ENCODE measurements at regions not wholly inside any gene's neighbourhood (a gene's known extent, or its start where the extent isn't known, plus 50 kb on each side); places are given as distances from the start of the nearest gene placed in this dataset.
"Not testable (repeated sequence)": the region's sequence is repeated elsewhere in the genome, so short reads cannot be mapped to it uniquely, and the experiment has no call there.

DNA sequence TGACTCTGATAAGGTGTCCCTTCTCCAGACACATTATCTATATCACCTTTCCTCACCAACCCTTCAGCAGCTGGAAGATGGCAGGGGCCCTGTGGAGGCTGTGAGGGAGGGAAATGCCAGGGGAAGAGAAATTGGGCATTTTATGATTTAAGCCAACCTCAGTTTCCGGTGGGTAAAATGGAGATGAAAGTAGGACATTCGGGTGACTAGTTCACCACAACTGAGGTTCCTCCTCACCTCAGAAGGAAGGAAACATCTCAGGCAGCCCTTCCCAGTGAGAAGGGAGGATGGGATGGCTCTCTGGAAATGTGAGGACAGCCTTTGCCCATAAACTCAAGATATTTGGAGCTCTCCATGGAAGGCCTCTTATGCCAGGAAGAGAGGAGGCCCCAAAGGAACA lies 251.5 kb downstream of the MID1IP1 start:
- DNase-seq, result no peak

DNA sequence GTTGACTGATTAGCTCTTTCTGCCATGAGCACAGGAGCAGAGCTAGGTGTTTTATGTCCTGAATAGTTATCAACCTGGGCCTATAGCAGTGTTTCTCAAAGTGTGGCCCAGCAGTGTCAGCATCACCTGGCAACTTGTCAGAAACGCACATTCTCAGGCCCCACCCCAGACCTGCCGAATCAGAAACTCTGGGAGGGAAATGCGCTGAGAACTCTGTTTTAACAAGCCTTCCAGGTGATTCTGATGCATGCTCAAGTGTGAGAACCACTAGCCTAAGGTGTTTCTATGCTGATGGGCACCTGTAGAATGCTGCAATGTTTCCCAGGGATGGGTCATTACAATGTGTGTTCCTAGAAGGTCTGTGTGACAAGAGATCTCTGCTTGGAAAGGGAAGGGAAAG lies 257.5 kb downstream of the MID1IP1 start:
- no peak for DNase-seq

DNA sequence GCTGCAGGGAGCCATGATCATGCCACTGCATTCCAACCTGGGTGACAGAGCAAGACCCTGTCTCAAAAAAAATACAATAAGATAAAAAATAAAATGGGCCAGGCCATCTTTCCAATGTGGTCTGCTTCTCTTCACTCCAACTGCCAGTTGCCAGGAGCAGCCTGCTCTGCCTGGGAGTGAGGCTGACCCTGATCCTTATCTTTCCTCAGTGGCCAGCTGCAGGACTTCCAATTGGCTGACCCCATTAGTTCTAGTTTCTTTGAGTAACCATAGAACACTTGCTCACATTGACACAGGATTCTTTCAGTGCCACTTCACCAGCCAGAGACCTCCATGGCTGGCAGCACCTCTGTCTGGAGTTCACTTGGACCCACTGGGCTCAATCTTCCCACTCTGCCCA lies 258.6 kb downstream of the MID1IP1 start:
- no peak for DNase-seq

DNA sequence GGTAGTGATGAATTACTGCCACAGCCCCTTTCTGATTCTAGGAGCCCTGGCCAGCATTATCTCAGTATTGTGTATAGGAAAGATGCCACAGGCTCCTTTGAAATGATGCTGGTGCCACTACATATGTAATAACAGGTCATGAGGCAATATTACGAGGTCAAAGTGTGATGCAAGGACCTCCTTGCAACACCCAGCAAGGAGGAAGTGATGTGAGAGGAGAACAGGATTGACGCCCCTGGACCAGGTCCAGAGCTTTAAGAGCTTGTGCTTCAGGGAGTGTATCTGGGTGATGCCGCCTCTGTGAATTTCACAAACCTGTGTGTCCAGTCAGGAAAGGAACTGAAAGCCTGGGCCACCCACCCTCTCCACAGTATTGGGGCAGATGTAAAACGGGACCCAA lies 261.8 kb downstream of the MID1IP1 start:
- DNase-seq, result no peak

DNA sequence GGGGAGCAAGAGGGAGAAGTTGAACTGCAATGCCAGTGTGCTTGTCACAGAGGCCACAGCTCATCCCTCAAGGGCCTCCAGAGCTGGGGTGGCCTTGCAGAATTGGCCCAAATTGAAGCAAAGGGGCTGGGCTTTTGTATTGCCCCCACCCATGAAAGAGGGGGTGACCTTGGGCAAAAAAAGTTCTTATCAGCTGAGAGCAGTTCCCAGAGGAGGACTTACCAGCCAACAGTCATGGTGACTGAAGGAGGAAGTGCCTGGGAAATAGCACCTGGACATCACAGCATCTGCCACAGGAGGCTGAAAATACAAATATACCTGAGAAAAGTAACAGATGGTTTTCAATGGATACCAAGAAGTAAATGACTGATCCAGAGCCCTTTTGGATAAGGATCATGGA lies 262.4 kb downstream of the MID1IP1 start:
- DNase-seq, result no peak

DNA sequence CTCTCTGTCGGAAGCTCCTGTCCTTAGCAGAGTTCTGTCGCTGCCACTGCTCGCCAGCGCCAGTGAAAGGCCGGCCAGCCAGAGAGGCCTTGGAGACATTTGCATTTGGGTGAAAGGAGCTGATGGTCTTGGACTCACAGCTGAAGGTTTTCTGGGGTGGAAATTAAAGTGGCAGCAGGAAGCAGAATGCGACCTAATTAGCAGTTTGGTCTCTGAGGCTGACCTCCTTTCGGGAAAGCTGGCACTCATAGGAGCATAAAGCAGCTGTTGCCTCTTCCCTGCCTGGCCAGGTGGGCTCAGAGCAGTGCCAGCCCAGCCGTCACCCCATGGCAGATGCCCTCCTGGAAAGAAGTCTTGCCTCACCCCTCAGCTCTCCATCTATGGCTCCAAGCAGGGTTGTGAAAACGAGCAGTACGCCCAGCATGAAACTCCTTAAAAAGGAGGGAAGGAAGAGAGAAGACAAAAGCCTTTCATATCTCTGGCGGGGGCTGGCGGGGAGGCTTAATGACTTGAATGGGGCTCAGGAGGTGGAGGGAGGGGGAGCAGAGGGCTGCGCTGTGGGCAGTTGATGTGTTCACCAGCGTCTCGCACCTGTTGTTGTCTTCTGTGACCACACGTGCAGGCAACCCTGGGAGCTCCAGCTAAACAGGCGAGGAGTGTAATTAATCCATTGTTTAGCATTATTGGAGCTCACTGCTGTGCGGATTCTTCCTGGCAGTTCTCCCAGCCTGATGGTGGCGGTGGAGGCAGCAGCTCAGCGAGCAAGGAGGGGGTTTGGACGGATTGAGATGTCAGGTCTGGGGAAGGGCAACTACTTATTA lies 264.0 kb downstream of the MID1IP1 start:
- peak; percentile 85 for DNase-seq

DNA sequence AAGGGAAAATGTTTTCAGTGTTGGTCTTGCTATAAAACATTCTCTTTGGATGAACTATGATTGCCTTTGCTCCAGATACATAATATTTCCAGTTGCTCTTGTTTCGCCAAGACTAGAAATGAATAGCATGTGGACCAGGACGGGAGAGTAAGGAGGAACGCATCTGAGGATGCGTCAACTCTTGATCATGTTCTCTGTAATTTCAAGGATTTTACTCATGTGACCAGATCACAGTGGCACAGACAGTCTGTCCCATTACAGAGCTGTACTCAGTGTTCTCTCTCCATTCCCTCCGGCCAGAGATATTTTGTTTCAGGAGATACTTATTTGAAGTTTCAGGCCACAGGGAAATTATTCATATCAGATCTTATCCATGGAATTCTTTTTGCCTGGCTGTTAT lies 266.6 kb downstream of the MID1IP1 start:
- DNase-seq, result no peak

DNA sequence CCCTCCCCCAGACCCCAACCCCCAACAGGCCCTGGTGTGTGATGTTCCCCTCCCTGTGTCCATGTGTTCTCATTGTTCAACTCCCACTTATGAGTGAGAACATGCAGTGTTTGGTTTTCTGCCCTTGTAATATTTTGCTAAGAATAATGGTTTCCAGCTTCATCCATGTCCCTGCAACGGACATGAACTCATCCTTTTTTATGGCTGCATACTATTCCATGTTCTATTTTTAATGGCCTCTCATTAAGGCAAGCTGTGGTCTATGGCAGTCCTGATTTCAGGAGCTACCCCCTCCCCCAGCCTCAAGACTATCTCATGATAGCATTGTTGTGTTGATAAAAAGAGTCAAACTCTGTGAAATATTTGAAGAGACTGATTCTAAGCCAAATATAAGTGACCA lies 267.4 kb downstream of the MID1IP1 start:
- DNase-seq, result not testable (repeated sequence)

DNA sequence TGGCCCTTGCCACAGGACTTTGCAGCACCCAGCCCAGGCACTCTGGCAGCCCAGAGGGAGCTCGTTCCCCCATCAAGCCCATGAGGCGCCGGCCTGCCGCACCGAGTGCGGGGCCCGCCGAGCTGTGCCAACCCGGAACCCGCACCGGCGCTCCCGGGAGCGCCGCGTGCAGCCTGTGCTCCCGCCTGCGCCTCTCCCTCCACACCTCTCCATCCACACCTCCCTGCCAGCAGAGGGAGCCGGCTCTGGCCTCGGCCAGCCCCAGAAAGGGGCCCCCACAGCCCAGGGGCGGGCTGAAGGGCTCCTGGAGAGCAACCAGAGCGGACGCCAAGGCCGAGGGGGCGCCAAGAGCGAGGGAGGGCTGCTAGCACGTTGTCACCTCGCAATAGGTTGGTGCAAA lies 268.8 kb downstream of the MID1IP1 start:
- no peak for DNase-seq

DNA sequence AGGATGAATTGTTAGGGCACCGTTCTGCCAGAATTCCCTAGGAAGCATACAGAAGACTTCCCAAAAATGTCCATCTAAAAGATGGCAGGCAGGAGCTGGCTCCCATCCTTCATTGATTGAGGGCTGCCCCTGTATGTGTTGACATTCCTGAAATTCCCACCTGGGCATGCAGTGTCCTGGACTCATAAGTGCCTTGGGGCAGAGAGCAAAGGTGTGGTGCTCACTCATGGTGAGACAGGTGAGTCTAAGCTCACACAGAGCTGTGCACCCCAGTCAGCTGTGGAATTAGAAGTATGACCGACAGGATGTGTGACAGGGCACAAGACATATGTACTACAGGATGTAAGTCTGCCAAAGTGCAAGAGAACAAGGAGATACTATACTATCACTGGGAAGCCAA lies 271.9 kb downstream of the MID1IP1 start:
- no peak for DNase-seq

DNA sequence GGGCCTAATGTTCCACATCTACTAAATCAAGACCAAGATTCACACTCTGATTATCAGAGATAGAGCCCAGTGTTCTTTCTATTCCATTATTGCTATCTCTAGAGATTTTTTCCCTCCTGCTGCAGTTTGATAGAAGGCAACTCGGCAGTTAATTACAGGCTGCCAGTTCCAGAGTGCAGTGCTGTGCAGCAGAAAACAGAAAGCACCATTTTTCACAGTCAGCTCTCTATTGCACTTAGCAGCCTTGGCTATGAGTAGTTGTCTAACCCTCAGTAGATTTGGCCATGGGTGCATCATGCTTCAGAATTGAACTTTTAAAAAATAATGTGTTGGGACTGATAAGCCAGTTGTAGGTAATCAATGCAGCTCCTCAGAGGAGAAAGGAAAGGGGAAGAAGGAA lies 295.3 kb downstream of the MID1IP1 start:
- DNase-seq, result no peak

DNA sequence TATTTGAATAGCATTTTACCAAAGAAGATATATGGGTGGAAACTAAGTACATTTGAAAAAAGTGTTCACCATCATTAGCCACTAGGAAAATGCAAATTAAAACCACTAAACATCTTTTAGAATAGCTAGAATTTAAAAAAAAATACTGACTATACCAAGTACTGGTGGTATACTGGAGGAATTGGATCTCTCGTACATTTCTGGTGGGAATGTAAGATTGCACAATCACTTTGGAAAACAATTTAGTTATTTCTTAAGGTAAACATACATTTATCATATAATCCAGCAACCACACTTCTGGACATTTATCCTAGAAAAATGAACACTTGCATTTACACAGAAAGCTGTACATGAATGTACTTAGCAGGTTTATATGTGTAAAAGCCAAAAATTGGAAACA lies 303.5 kb downstream of the MID1IP1 start:
- DNase-seq, result no peak

DNA sequence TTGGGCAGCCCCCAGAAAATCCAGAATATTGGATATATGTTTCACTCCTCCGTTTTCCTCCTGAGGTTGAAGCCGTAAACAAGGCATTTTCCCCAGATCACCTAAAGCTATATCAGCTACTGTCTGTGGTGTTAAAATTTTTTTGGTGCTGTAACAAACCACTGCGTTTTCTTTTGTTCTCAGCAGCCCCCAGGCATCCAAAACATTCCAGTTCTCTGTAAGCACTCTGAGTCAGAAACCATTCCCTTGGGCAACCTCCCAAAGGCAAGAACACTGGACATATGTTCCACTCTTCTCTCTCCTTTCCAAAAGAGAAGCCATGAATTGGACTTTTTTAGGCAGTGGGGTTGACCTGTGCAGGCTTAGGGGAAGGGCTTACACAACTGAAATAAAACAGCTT lies 310.9 kb downstream of the MID1IP1 start:
- DNase-seq, result no peak

DNA sequence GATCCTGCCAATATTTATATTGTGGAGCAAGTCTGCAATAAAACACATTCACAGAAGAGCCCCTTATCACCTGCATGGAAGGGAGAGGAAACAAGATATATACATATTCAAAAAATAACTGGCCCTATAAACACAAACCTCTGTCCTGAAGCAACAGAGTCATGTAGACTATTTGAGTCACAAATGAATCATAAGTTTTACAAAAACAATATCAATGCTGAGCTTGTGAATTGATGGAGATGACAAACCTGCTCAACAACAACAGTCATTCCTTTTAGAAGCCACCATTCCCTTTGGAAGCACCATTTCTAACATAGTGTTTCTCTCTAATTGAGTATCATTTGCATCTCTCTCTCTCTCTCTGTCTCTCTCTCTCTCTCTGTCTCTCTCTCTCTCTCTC lies 313.9 kb downstream of the MID1IP1 start:
- DNase-seq, result no peak

DNA sequence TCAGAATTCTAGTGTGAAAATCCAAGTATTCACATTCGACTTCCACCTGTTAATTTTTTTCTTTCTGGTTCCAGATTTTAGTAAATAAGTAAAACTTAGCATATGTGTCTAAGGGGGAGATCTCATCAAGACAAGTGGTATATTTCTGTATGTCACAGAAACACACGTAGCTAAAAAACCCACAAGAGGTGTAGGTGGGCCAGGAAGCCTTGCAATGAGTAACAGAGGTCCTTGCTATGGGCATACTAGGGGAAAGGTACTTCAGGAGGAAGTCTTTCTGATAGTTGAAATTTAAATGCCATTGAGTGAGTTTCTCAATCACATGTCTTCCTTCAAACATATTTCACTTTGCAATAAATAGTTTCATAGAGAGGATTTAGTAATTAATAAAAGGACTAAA lies 315.8 kb downstream of the MID1IP1 start:
- DNase-seq, result no peak

DNA sequence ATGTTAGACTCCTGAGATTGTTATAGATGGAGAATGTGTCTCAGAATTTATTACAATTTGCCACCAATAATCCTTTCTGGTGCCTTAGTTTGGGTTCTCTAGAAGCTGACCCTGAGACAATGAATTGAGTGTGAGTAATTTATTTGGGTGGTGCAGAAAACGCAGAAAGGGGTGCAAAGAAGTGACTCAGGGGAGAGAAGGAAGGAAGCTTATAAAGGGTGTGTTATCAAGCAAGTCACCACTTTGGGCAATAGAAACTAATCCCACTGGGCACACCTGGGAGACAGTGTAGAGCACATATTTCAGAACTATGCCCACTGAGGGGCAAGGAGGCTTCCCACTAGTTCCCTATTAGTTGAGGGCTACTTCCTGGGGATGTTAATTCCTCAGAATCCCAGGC lies 320.6 kb downstream of the MID1IP1 start:
- DNase-seq, result no peak

DNA sequence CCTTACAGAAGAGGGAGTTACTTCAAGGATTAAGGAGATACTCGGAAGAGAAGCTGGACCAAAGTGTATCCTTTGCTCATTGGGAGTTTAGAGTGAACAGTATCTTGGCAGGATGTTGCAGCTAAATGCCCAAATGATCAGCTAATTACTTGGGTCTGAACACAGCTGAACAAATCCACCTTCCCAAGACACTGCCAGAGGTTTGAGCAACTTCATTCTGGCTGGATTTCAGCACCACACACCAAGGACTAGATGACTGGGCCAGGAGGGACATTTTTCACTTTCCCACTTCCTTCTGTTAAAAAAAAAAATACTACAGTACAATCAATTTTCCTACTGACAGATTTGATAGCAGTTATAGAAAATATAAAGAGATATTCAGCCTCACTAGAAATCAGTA lies 324.6 kb downstream of the MID1IP1 start:
- DNase-seq, result no peak

DNA sequence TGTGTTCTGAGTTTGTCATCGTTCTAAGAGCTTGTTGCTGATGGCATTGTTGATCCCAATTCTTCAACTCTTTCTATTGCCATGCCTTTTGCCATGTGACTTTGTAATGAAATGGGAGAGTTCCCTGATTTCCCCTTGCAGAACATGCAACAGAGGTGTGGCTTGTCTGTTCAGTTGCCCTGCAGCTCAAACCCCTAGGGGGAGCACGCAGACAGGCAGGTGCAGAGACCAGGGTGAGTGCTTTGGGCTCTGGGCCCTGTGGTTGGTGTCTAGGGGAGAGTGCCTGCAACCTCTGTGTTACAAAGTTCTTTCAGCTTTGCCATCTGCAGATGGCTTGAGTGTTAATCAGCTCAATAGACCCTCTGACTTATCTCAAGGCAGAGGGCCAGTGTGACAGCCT lies 332.7 kb downstream of the MID1IP1 start:
- DNase-seq, result peak; percentile 52

DNA sequence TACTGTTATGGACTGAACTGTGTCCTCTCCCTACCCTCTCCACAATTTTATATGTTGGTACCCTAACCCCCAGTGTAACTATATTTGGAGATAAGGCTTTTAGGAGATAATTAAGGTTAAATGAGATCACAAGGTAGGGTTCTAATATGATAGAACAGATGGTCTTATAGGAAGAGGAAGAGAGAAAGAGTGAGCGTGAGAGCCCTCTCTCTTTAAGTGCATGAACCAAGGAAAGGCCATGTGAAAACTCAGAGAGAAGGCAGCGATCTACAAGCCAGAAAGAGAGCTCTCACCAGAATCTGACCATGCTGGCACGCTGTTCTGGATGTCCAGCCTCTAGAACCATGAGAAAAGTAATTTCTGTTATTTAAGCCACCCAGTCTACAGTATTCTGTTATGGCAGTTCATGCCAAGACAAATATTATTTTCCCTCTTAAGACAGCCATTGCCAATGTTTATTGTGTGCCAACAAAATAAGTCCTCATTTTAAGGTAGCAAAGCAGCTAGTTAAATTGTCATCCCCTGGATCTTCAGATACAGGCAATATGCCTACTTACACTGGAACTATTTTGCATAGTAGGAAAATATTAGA lies 336.2 kb downstream of the MID1IP1 start:
- DNase-seq, result no peak

DNA sequence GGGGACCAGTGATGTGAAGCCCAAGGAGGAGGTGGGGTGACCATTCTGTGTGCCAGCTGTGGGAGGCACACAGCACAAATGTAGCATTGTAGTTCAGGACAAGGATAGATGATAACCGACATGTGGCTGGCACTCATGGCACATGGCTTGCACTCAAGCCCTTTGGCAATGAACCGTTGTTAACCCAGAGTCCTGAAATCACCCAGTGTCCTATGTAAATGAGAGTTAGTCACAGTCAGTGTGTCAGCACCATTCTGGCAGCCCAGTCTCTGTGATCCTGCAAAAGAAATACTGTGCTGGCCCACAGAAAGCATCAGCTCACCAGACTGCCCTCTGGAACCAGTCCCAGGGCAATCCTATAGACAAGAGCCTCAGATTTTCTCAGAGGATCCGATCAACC lies 339.3 kb downstream of the MID1IP1 start:
- DNase-seq, result no peak

DNA sequence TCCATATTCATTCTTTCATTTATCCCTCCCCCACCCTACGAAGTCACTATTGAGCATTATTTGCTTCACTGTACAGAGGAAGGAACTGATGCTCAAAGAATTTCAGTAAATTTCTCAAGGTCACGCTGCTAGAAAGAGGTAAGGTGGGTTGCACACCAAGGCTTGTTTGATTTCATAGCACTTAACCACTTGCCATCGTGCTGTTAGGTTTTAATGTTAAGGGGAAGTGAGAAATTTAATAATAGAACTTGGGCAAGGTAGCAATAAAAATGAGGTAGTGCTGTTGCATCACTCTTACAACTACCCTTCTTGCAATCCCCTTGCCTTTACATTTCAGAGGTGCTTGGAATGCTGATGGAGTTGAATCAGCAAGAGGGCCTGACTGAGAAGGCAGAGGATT lies 343.1 kb downstream of the MID1IP1 start:
- no peak for DNase-seq

DNA sequence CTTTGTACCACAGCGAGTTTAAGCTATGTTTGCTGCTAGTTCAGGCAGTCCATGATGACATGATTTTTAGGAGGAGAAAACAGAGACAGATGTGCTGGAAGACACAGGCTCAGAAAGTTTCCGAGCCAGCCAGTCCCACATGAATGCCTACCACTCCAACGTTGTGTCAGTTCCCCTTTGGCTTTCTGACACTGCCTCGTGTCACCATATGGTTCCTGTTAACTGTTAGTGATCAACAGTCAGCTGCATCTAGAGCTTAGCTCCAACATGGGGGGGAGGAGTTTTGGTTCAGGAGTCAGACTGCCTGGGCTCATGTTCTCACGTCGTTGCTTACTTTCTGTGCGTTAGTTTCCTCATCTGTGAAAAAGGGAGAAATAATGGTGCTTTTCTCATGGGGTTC lies 343.7 kb downstream of the MID1IP1 start:
- DNase-seq, result no peak

DNA sequence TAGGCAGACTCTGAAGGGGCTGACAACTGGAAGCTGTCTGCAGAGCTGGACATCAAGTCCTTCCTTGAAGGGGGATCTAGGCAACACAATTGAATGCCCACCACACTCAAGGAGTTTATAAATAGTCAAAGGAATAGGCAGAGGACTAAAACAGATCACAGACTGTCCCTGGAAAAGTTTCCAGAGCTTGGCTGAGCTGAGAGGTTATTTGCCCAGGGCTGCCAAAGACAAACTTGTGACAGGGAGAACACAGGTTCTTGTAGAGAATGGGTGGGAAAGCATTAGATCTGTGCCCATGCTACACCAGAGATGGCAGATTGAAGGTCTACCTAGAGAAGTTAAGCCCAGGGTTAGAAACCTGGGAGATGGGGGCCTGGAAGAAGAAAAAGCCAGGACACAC lies 344.6 kb downstream of the MID1IP1 start:
- DNase-seq, result no peak

DNA sequence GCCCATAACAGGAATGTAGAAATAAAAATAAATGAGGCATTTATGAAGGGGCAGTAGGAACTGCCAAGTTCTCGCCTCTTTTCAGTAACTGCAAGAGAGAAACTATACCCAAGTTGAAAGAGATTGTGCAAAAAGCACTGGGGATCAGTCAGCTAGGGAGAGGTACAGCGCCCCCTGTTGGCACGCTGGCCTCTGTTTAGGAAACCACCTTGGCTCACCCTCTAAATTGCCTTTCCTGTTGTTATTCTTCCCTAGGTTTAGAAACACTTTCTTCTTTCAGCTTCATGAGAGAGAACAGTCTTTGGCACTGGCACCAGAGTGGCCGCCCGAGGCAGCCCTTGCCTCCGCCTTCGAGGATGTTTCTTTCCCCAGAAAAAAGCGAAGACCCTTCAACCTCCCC lies 348.5 kb downstream of the MID1IP1 start:
- DNase-seq, result peak; percentile 15

DNA sequence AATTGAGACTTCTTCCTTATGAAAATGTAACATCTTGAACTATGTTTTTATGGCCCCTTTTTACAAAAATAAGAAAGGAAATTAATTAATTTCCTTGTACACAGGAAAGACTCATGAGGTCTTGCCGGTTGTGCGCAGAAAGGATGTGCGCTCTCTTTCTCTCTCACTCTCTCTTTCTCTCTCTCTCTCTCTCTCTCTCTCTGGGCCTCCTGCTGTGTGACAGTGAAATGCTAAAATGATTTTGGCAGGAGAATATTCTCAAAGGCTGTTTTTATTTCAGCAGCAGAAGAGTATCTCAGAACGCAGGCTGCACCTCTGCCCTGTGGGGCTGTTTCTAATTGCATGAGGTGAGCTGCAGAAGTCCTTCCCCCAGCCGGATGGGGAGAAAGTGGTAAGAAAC lies 349.0 kb downstream of the MID1IP1 start:
- no peak for DNase-seq

Data from NCI-H524 treated with DMSO at 0.1 percent for 48 hours (cell line).